ENCODE measurements at regions not wholly inside any gene's neighbourhood (a gene's known extent, or its start where the extent isn't known, plus 50 kb on each side); places are given as distances from the start of the nearest gene placed in this dataset.

DNA sequence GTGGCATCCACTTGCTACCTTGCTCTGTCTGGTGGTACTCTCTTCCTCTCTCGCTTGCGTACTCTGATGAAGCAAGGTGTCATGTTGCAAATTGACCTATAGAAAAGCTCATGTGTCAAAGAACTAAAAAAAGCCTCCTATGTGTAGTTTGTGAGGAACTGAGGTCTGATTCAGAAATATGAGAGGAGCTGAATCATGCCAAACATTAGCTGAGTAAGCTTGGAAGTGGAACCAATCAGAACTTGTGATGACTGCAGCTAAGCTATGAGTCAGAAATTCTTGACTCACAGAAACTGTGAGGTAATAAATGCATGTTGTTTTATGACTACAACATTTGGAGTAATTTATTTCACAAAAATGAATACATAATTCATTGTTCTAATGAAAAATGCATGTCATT, 2138.8 kb downstream of the PCDH7 start:
- intact Hi-C loops (cut with micrococcal nuclease) = no loop called here
- Mint-ChIP-seq H3K27ac (no peak overlapping the region), H3K4me3 (no peak overlapping the region), H3K4me1 (no peaks in the 10 kb centered on the region), H3K36me3 (no peaks in the 10 kb centered on the region), H3K27me3 (ENCODE audit: low read depth in 2 of 2) (no peaks in the 10 kb centered on the region), H3K9me3 (peaks cover 3 to 5% of the 10 kb centered on the region in 2 donors)
- no peak overlapping the region for H3K27ac ChIP-seq (ENCODE audit: low read length)
- no peaks in the 10 kb centered on the region for H3K36me3 ChIP-seq (ENCODE audit: control insufficient read depth, insufficient read depth, low read length)
- no peaks in the 10 kb centered on the region for H3K9me3 ChIP-seq (ENCODE audit: control insufficient read depth, insufficient read depth, low read length)
- ATAC-seq (no peak), DNase-seq (no peak)
- H3K27me3 ChIP-seq (ENCODE audit: control insufficient read depth, insufficient read depth, low read length) = no peaks in the 10 kb centered on the region
- H3K4me3 ChIP-seq (ENCODE audit: low read length) = no peak overlapping the region
- TF ChIP-seq, protein P1, sequence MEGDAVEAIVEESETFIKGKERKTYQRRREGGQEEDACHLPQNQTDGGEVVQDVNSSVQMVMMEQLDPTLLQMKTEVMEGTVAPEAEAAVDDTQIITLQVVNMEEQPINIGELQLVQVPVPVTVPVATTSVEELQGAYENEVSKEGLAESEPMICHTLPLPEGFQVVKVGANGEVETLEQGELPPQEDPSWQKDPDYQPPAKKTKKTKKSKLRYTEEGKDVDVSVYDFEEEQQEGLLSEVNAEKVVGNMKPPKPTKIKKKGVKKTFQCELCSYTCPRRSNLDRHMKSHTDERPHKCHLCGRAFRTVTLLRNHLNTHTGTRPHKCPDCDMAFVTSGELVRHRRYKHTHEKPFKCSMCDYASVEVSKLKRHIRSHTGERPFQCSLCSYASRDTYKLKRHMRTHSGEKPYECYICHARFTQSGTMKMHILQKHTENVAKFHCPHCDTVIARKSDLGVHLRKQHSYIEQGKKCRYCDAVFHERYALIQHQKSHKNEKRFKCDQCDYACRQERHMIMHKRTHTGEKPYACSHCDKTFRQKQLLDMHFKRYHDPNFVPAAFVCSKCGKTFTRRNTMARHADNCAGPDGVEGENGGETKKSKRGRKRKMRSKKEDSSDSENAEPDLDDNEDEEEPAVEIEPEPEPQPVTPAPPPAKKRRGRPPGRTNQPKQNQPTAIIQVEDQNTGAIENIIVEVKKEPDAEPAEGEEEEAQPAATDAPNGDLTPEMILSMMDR (IDR thresholded peaks at IDR 0.05) = no peak
- 87% methylated on average over 2 of the region's 2 CpGs for WGBS (ENCODE audit: insufficient coverage)
- no peaks in the 10 kb centered on the region for H3K4me1 ChIP-seq (ENCODE audit: control insufficient read depth, insufficient read depth, low read length)

DNA sequence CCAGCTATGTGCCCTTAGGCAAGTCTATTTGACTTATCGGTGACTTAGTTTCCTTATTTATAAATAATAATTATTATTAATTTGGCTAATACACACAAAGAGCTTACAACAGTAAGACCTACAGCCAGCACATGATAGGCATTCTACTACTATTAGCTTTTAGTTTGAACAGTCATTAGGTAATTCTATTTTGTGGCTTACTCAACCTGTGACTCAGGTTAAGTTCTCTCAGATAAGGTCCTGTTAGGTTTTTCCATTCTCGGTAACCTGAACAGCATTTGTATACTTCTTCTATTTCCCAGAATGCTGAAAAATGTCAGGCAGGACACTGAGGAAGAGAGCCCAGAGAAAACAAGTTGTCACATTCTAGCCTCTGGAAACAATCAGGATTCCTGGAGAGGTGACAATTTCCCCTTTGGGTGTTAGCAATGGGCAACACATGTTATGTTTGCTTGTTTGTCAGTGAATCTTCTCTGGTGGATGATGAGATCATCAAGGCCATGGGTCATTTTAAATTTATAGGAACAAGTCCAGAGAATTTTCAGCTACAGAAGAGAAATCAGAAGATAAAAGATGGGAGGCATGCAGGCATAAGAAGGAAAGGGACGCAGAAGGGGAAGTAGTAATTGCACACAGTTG, 2144.7 kb downstream of the PCDH7 start:
- H3K27ac ChIP-seq (ENCODE audit: low read length) = no peak overlapping the region
- H3K27ac Mint-ChIP-seq = no peak overlapping the region
- H3K4me1 Mint-ChIP-seq = no peaks in the 10 kb centered on the region
- H3K4me1 ChIP-seq (ENCODE audit: control insufficient read depth, insufficient read depth, low read length) = no peaks in the 10 kb centered on the region
- no peak for DNase-seq
- H3K36me3 ChIP-seq (ENCODE audit: control insufficient read depth, insufficient read depth, low read length) = no peaks in the 10 kb centered on the region
- TF ChIP-seq, protein P1 (IDR thresholded peaks at IDR 0.05) = no peak
- no peaks in the 10 kb centered on the region for H3K36me3 Mint-ChIP-seq
- H3K4me3 ChIP-seq (ENCODE audit: low read length) = no peak overlapping the region
- H3K4me3 Mint-ChIP-seq = no peak overlapping the region
- no peak for ATAC-seq
- H3K27me3 ChIP-seq (ENCODE audit: control insufficient read depth, insufficient read depth, low read length) = no peaks in the 10 kb centered on the region
- peaks cover 5 to 9% of the 10 kb centered on the region in 2 donors for H3K9me3 Mint-ChIP-seq
- 86% methylated on average over 2 of the region's 3 CpGs for WGBS (ENCODE audit: insufficient coverage)
- H3K9me3 ChIP-seq (ENCODE audit: control insufficient read depth, insufficient read depth, low read length) = peaks cover 5% of the 10 kb centered on the region
- H3K27me3 Mint-ChIP-seq (ENCODE audit: low read depth in 2 of 2) = no peaks in the 10 kb centered on the region
- intact Hi-C loops (cut with micrococcal nuclease) = no loop called here

DNA sequence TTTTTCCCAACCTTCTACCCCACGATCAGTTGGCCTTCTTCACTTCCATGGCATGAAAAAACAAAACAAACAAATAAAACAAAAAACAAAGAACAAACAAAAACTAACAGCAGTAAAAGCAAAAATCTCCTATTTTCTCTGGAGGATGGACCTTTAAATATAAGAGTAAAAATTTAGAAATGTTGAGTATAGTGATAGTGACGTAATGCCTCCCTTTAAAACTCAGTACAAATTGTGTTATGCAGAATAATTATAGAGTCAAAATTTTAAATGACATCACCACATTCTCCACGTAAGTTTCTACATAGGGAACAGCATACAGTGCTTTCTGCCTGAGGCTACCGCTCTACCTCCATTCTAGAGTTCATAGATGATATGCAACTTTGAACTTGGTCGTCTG, 2156.4 kb downstream of the PCDH7 start:
- no peaks in the 10 kb centered on the region for H3K27me3 ChIP-seq (ENCODE audit: control insufficient read depth, insufficient read depth, low read length)
- no peaks in the 10 kb centered on the region for H3K4me1 ChIP-seq (ENCODE audit: control insufficient read depth, insufficient read depth, low read length)
- Mint-ChIP-seq H3K4me1 (no peaks in the 10 kb centered on the region), H3K27me3 (ENCODE audit: low read depth in 2 of 2) (no peaks in the 10 kb centered on the region), H3K27ac (no peak overlapping the region), H3K36me3 (no peaks in the 10 kb centered on the region), H3K9me3 (peaks cover 9 to 19% of the 10 kb centered on the region in 2 donors), H3K4me3 (no peak overlapping the region)
- intact Hi-C loops (cut with micrococcal nuclease) = no loop called here
- H3K4me3 ChIP-seq (ENCODE audit: low read length) = no peak overlapping the region
- no peak overlapping the region for H3K27ac ChIP-seq (ENCODE audit: low read length)
- 78% methylated on average over 4 of the region's 5 CpGs for WGBS (ENCODE audit: insufficient coverage)
- H3K9me3 ChIP-seq (ENCODE audit: control insufficient read depth, insufficient read depth, low read length) = no peaks in the 10 kb centered on the region
- DNase-seq (no peak), ATAC-seq (no peak)
- TF ChIP-seq, protein P1 (IDR thresholded peaks at IDR 0.05) = no peak
- H3K36me3 ChIP-seq (ENCODE audit: control insufficient read depth, insufficient read depth, low read length) = no peaks in the 10 kb centered on the region

DNA sequence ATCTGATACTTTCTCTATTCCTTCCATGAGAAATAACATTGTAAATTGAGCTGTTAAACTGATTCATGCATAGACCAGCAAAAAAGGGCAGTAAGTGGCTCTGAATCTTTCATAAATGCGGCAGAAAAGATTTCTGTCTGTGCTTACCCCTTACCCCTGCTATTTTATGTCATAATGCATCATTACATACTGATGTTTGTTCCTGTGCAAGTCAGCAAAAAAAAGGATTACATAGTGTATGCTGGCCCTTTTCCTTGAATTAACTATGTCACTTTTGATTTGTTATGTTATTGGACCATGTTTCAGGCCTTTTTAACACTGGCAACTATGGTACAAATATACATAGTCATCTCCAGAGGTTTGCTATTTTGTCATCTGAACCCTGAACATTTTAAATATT, 2159.7 kb downstream of the PCDH7 start:
- 91% methylated on average over 1 of the region's 1 CpG for WGBS (ENCODE audit: insufficient coverage)
- peaks cover 12 to 23% of the 10 kb centered on the region in 2 donors for H3K9me3 Mint-ChIP-seq
- H3K9me3 ChIP-seq (ENCODE audit: control insufficient read depth, insufficient read depth, low read length) = no peaks in the 10 kb centered on the region

More for the DNA sequence above, 2159.7 kb downstream of the PCDH7 start:
- no peak overlapping the region for H3K27ac Mint-ChIP-seq
- H3K27me3 Mint-ChIP-seq (ENCODE audit: low read depth in 2 of 2) = no peaks in the 10 kb centered on the region
- H3K4me1 Mint-ChIP-seq = no peaks in the 10 kb centered on the region
- no peak for ATAC-seq
- no peak overlapping the region for H3K4me3 Mint-ChIP-seq
- TF ChIP-seq, protein P1 (IDR thresholded peaks at IDR 0.05) = no peak
- H3K36me3 Mint-ChIP-seq = peaks cover 5% of the 10 kb centered on the region
- no peak overlapping the region for H3K27ac ChIP-seq (ENCODE audit: low read length)
- no peaks in the 10 kb centered on the region for H3K27me3 ChIP-seq (ENCODE audit: control insufficient read depth, insufficient read depth, low read length)
- no peaks in the 10 kb centered on the region for H3K36me3 ChIP-seq (ENCODE audit: control insufficient read depth, insufficient read depth, low read length)
- no peak overlapping the region for H3K4me3 ChIP-seq (ENCODE audit: low read length)
- intact Hi-C loops (cut with micrococcal nuclease) = no loop called here
- H3K4me1 ChIP-seq (ENCODE audit: control insufficient read depth, insufficient read depth, low read length) = no peaks in the 10 kb centered on the region
- DNase-seq = no peak

Data from natural killer cell (primary cell).